ENCODE measurements at regions not wholly inside any gene's neighbourhood (a gene's known extent, or its start where the extent isn't known, plus 50 kb on each side); places are given as distances from the start of the nearest gene placed in this dataset.

GRCh38 chr2:176555781-176556180 lies 286.5 kb downstream of the MTX2 start:
- intact Hi-C loops (cut with DNase I): loop anchor here (10.0 kb wide), 1 partner anchor 411 kb away; no protein-coding TSS in a partner anchor
- TF ChIP-seq CTCF (IDR thresholded peaks at IDR 0.05; ENCODE audit: borderline replicate concordance, extremely low read depth, insufficient read depth): no peak
- Histone ChIP-seq H3K36me3 (ENCODE audit: control insufficient read depth in 2 of 3, insufficient read depth in 3 of 3, low read length in 3 of 3) (no peaks in the 10 kb centered on the region), H3K9ac (ENCODE audit: low read length in 3 of 3) (no peak overlapping the region), H3K4me1 (ENCODE audit: control insufficient read depth in 2 of 3, insufficient read depth in 2 of 3, low read depth in 1 of 3, low read length in 3 of 3) (peaks cover 0 to 9% (median 5%) of the 10 kb centered on the region in 3 donors), H3K27me3 (ENCODE audit: control insufficient read depth, insufficient read depth, low read length) (no peaks in the 10 kb centered on the region), H3K27ac (ENCODE audit: low read depth in 2 of 2, low read length in 2 of 2) (no peak overlapping the region), H3K9me3 (ENCODE audit: control insufficient read depth in 2 of 3, insufficient read depth in 1 of 3, low read length in 3 of 3) (no peaks in the 10 kb centered on the region), H3K4me3 (ENCODE audit: low read length in 3 of 3) (no peak overlapping the region)
- FAIRE-seq: no peak
- no peak for DNase-seq

GRCh38 chr2:176556373-176556772 lies 287.1 kb downstream of the MTX2 start:
- Histone ChIP-seq H3K27me3 (ENCODE audit: control insufficient read depth, insufficient read depth, low read length) (no peaks in the 10 kb centered on the region), H3K4me1 (ENCODE audit: control insufficient read depth in 2 of 3, insufficient read depth in 2 of 3, low read depth in 1 of 3, low read length in 3 of 3) (peaks cover 0 to 9% (median 5%) of the 10 kb centered on the region in 3 donors), H3K4me3 (ENCODE audit: low read length in 3 of 3) (no peak overlapping the region), H3K27ac (ENCODE audit: low read depth in 2 of 2, low read length in 2 of 2) (no peak overlapping the region), H3K36me3 (ENCODE audit: control insufficient read depth in 2 of 3, insufficient read depth in 3 of 3, low read length in 3 of 3) (no peaks in the 10 kb centered on the region), H3K9me3 (ENCODE audit: control insufficient read depth in 2 of 3, insufficient read depth in 1 of 3, low read length in 3 of 3) (no peaks in the 10 kb centered on the region), H3K9ac (ENCODE audit: low read length in 3 of 3) (no peak overlapping the region)
- TF ChIP-seq CTCF (IDR thresholded peaks at IDR 0.05; ENCODE audit: borderline replicate concordance, extremely low read depth, insufficient read depth): no peak
- FAIRE-seq (no peak), DNase-seq (no peak)
- intact Hi-C loops (cut with DNase I): loop anchor here (10.0 kb wide), 1 partner anchor 412 kb away; no protein-coding TSS in a partner anchor

- TF ChIP-seq CTCF (IDR thresholded peaks at IDR 0.05; ENCODE audit: borderline replicate concordance, extremely low read depth, insufficient read depth): no peak
- Histone ChIP-seq H3K9ac (ENCODE audit: low read length in 3 of 3) (no peak overlapping the region), H3K27ac (ENCODE audit: low read depth in 2 of 2, low read length in 2 of 2) (no peak overlapping the region), H3K9me3 (ENCODE audit: control insufficient read depth in 2 of 3, insufficient read depth in 1 of 3, low read length in 3 of 3) (no peaks in the 10 kb centered on the region), H3K36me3 (ENCODE audit: control insufficient read depth in 2 of 3, insufficient read depth in 3 of 3, low read length in 3 of 3) (no peaks in the 10 kb centered on the region), H3K4me1 (ENCODE audit: control insufficient read depth in 2 of 3, insufficient read depth in 2 of 3, low read depth in 1 of 3, low read length in 3 of 3) (peaks cover 0 to 7% (median 2%) of the 10 kb centered on the region in 3 donors), H3K27me3 (ENCODE audit: control insufficient read depth, insufficient read depth, low read length) (no peaks in the 10 kb centered on the region), H3K4me3 (ENCODE audit: low read length in 3 of 3) (no peak overlapping the region)
- DNase-seq (no peak), FAIRE-seq (no peak)
- intact Hi-C loops (cut with DNase I): loop anchor here (10.0 kb wide), 1 partner anchor 413 kb away; no protein-coding TSS in a partner anchor
These were observed 288.6 kb downstream of the MTX2 start for GRCh38 chr2:176557821-176558220.
